ENCODE measurements at regions not wholly inside any gene's neighbourhood (a gene's known extent, or its start where the extent isn't known, plus 50 kb on each side); places are given as distances from the start of the nearest gene placed in this dataset.

GRCh38 chr2:167701651-167702050 lies 545.7 kb downstream of the STK39 start:
- no peak for DNase-seq (ENCODE audit: low read depth)
- TF ChIP-seq, protein P1, sequence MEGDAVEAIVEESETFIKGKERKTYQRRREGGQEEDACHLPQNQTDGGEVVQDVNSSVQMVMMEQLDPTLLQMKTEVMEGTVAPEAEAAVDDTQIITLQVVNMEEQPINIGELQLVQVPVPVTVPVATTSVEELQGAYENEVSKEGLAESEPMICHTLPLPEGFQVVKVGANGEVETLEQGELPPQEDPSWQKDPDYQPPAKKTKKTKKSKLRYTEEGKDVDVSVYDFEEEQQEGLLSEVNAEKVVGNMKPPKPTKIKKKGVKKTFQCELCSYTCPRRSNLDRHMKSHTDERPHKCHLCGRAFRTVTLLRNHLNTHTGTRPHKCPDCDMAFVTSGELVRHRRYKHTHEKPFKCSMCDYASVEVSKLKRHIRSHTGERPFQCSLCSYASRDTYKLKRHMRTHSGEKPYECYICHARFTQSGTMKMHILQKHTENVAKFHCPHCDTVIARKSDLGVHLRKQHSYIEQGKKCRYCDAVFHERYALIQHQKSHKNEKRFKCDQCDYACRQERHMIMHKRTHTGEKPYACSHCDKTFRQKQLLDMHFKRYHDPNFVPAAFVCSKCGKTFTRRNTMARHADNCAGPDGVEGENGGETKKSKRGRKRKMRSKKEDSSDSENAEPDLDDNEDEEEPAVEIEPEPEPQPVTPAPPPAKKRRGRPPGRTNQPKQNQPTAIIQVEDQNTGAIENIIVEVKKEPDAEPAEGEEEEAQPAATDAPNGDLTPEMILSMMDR (conservative IDR thresholded peaks at IDR 0.05; ENCODE audit: low read depth, low read length), result no peak

DNA sequence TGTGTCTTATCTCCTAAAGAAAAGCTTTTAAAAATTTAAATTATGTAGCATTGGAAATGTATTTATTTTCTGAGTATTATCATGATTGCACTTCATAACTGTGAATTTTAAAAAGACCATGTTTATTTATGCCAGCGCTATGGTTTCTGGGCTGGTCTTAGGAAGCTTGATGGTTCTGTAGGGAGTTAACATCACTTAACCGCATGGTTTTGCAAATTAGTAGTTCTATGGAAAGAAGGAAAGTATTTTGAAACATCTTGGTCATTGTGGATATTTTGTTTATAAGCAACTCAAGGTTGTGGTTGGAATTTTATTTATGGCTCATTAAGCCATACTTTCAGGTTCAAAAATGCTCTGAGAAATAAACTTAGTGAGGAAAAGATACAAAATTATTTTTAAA lies 549.4 kb downstream of the STK39 start:
- no peak overlapping the region for H3K4me3 ChIP-seq (ENCODE audit: low read depth, low read length)
- DNase-seq (ENCODE audit: low read depth), result no peak
- TF ChIP-seq, protein P1 (conservative IDR thresholded peaks at IDR 0.05; ENCODE audit: low read depth, low read length), result no peak

More at GRCh38 chr2:167701651-167702050, 545.7 kb downstream of the STK39 start:
- no peak overlapping the region for H3K4me3 ChIP-seq (ENCODE audit: low read depth, low read length)

GRCh38 chr2:167697194-167697593 lies 550.2 kb downstream of the STK39 start:
- TF ChIP-seq, protein P1 (conservative IDR thresholded peaks at IDR 0.05; ENCODE audit: low read depth, low read length), result no peak
- H3K4me3 ChIP-seq (ENCODE audit: low read depth, low read length), result no peak overlapping the region
- DNase-seq (ENCODE audit: low read depth), result no peak

GRCh38 chr2:167692936-167693335 lies 554.5 kb downstream of the STK39 start:
- no peak overlapping the region for H3K4me3 ChIP-seq (ENCODE audit: low read depth, low read length)
- TF ChIP-seq, protein P1 (conservative IDR thresholded peaks at IDR 0.05; ENCODE audit: low read depth, low read length), result no peak
- DNase-seq (ENCODE audit: low read depth), result no peak

GRCh38 chr2:167692191-167692590 lies 555.2 kb downstream of the STK39 start:
- TF ChIP-seq, protein P1 (conservative IDR thresholded peaks at IDR 0.05; ENCODE audit: low read depth, low read length), result no peak
- H3K4me3 ChIP-seq (ENCODE audit: low read depth, low read length), result no peak overlapping the region
- DNase-seq (ENCODE audit: low read depth), result peak; percentile 12

- no peak overlapping the region for H3K4me3 ChIP-seq (ENCODE audit: low read depth, low read length)
- no peak for DNase-seq (ENCODE audit: low read depth)
- TF ChIP-seq, protein P1 (conservative IDR thresholded peaks at IDR 0.05; ENCODE audit: low read depth, low read length), result peak; percentile 8
Observed at GRCh38 chr2:167689444-167689843, 558.0 kb downstream of the STK39 start.

- H3K4me3 ChIP-seq (ENCODE audit: low read depth, low read length), result no peak overlapping the region
- TF ChIP-seq, protein P1 (conservative IDR thresholded peaks at IDR 0.05; ENCODE audit: low read depth, low read length), result no peak
- DNase-seq (ENCODE audit: low read depth), result no peak
Observed at GRCh38 chr2:167686691-167687090, 560.7 kb downstream of the STK39 start.
